Heart right ventricle (tissue), 16 donors: ENCODE measurements at regions not wholly inside any gene's neighbourhood (a gene's known extent, or its start where the extent isn't known, plus 50 kb on each side); places are given as distances from the start of the nearest gene placed in this dataset.

ENCODE experiments used
- ATAC-seq, 8 donors: fragments of 200-7000 bp; cut with Tn5 transposase; one replicate each; pipeline ENCODE4 v1.9.1; 2020; ENCODE audit warnings: mild to moderate bottlenecking in 8 of 8, moderate library complexity in 8 of 8, moderate number of reproducible peaks in 1 of 8
- DNase-seq, 2 donors: peaks; one replicate each; pipeline ENCODE4 v3.0.0-alpha.2; 2020
- H3K27ac ChIP-seq, 10 donors: fragments of 200-600 bp; sonication (generic) in 2 of 10; one replicate each; pipeline versions ENCODE4 v1.5.0 to v1.8.0; 2020 to 2022; ENCODE audit warnings: mild to moderate bottlenecking in 3 of 10
- H3K27me3 ChIP-seq, 7 donors: fragments of 200-600 bp; one replicate each; pipeline ENCODE4 v1.8.0; 2021 to 2022; ENCODE audit warnings: mild to moderate bottlenecking in 2 of 7
- H3K36me3 ChIP-seq, 9 donors: fragments of 200-600 bp; sonication (generic) in 1 of 9; one replicate each; pipeline versions ENCODE4 v1.5.0 to v1.8.0; 2020 to 2022; ENCODE audit warnings: mild to moderate bottlenecking in 2 of 9
- H3K4me1 ChIP-seq, 9 donors: fragments of 200-600 bp; sonication (generic) in 1 of 9; one replicate each; pipeline versions ENCODE4 v1.5.0 to v1.8.0; 2020 to 2022; ENCODE audit warnings: mild to moderate bottlenecking in 4 of 9
- H3K4me3 ChIP-seq, 10 donors: fragments of 200-600 bp; sonication (generic) in 2 of 10; one replicate each; pipeline versions ENCODE4 v1.5.0 to v1.8.0; 2020 to 2022; ENCODE audit warnings: mild to moderate bottlenecking in 7 of 10, moderate library complexity in 2 of 10
- H3K9me3 ChIP-seq, 11 donors: fragments of 200-600 bp in 10 of 11; sonication (generic) in 2 of 11; one replicate each; pipeline versions ENCODE4 v1.5.0 to v1.8.0; 2013 to 2022; ENCODE audit warnings: mild to moderate bottlenecking in 2 of 11, control low read depth in 1 of 11, moderate library complexity in 1 of 11
- WGBS, 2 donors: extraction: QIAGEN DNeasy Blood & Tissue Kit; methylation state at CpG; one replicate each; pipeline ENCODE4 v1.1.7; 2013; ENCODE audit warnings: inconsistent platforms in 1 of 2; 5-methylcytosine and 5-hydroxymethylcytosine counted together
- intact Hi-C, 10 donors: fragments of 100-400 bp; cut with DNase I; formaldehyde crosslinking; loops; one replicate each; pipeline versions ENCODE4 v1.11.1 to v1.14.2; 2022
- TF ChIP-seq, protein P1 (sequence below), 9 donors: fragments of 200-600 bp; sonication (generic) in 2 of 9; IDR thresholded peaks; one replicate each; pipeline versions ENCODE4 v1.5.0 to v1.8.0; 2021 to 2022; ENCODE audit warnings: antibody characterized with exemption in 9 of 9, mild to moderate bottlenecking in 5 of 9, moderate library complexity in 1 of 9
- donor health status: Arrhythmogenic right ventricular cardiomyopathy.
- donor health status: ischemic (EF 13 %, LVEDD 7.1; RV severe dilation, severe dysfunction).
- donor health status: healthy with polysubstance abuse.
- donor health status: DM: no; HTN: yes; CAD: no.
- donor health status: DM: no; HTN: no; CAD: no.
- donor health status: ischemic (EF 25% LVEDD 6.9; RV normal size, moderate dysfunction).
- donor health status: ischemic (EF 25% LVEDD 5.7; RV mildly dilated, moderate dysfunction).
- donor health status: healthy.
- donor health status: DM: yes; HTN: yes; CAD: no.
- donor health status: Ischemic cardiomyopathy.
- donor health status: ischemic (EF 35%, LVEDD 5.7; RV mildly dilated, moderate dysfunction).
- donor health status: nonischemic (EF 11% LVEDD 7.7; RV severe dilation, severe dysfunction).
- donor health status: DM: yes; HTN: yes; CAD: no.
- donor health status: PGD.
- donor health status: ischemic (EF 29% LVEDD 5.4; RV normal size, mild dysfunction).
- donor health status: nonischemic (EF 23%, LVEDD 6.1; RV moderate dilation, normal function).

- Histone ChIP-seq H3K9me3 (no peaks in the 10 kb centered on the region), H3K36me3 (no peaks in the 10 kb centered on the region), H3K27ac (no peak overlapping the region), H3K4me1 (no peaks in the 10 kb centered on the region), H3K27me3 (peaks cover 0 to 84% (median 56%) of the 10 kb centered on the region in 7 donors), H3K4me3 (no peak overlapping the region)
- DNase-seq, result no peak
- no peak for ATAC-seq
- WGBS, 2 donors, result 86% methylated on average over 32 of the region's 32 CpGs
- intact Hi-C loops, result no loop called here
- TF ChIP-seq, protein P1, sequence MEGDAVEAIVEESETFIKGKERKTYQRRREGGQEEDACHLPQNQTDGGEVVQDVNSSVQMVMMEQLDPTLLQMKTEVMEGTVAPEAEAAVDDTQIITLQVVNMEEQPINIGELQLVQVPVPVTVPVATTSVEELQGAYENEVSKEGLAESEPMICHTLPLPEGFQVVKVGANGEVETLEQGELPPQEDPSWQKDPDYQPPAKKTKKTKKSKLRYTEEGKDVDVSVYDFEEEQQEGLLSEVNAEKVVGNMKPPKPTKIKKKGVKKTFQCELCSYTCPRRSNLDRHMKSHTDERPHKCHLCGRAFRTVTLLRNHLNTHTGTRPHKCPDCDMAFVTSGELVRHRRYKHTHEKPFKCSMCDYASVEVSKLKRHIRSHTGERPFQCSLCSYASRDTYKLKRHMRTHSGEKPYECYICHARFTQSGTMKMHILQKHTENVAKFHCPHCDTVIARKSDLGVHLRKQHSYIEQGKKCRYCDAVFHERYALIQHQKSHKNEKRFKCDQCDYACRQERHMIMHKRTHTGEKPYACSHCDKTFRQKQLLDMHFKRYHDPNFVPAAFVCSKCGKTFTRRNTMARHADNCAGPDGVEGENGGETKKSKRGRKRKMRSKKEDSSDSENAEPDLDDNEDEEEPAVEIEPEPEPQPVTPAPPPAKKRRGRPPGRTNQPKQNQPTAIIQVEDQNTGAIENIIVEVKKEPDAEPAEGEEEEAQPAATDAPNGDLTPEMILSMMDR (IDR thresholded peaks at IDR 0.05), result no peak
Measured at GRCh38 chr17:79530361-79531105, 80.3 kb downstream of the RBFOX3 start.

- Histone ChIP-seq H3K4me3 (no peak overlapping the region), H3K27me3 (peaks cover 0 to 91% (median 64%) of the 10 kb centered on the region in 7 donors), H3K27ac (no peak overlapping the region), H3K9me3 (no peaks in the 10 kb centered on the region), H3K4me1 (no peaks in the 10 kb centered on the region), H3K36me3 (no peaks in the 10 kb centered on the region)
- intact Hi-C loops, result no loop called here
- 56 to 64% methylated on average over 11 of the region's 11 CpGs for WGBS, 2 donors
- no peak for ATAC-seq
- TF ChIP-seq, protein P1 (IDR thresholded peaks at IDR 0.05), result no peak
- no peak for DNase-seq
Measured at GRCh38 chr17:79529661-79530081, 81.2 kb downstream of the RBFOX3 start.

DNA sequence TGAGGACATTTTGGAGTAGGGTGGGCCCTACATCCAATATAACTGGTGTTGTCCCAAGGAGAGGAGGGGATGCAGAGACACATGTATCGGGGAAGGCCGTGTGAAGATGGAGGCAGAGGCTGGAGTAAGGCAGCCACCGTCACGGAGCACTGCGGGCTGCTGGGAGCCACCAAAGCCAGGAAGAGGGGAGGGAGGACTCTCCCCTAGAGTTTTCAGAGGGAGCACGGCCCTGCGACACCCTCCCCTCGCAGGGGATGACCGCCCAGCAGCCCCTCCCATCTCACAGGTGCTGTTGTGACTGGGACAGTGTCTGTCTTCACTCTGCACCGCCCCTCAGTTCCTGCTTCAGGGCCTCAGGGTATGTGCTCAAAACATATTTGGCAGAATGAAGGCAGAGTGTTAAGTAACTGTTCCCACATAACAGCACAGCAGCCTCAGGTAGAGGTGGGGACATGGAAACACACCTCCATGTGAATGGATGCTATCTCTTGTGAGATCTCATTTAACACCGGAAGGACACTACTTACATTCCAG is 82.2 kb downstream of the RBFOX3 start:
- Histone ChIP-seq H3K27me3 (peaks cover 0 to 94% (median 73%) of the 10 kb centered on the region in 7 donors), H3K27ac (no peak overlapping the region), H3K4me1 (no peaks in the 10 kb centered on the region), H3K4me3 (no peak overlapping the region), H3K9me3 (no peaks in the 10 kb centered on the region), H3K36me3 (no peaks in the 10 kb centered on the region)
- no peak for DNase-seq
- no peak for ATAC-seq
- TF ChIP-seq, protein P1 (IDR thresholded peaks at IDR 0.05), result no peak
- 74 to 77% methylated on average over 11 of the region's 11 CpGs for WGBS, 2 donors
- intact Hi-C loops, result no loop called here

GRCh38 chr17:79527306-79527705 is 83.5 kb downstream of the RBFOX3 start:
- peaks cover 0 to 92% (median 75%) of the 10 kb centered on the region in 7 donors for H3K27me3 ChIP-seq
- TF ChIP-seq, protein P1 (IDR thresholded peaks at IDR 0.05), result no peak
- DNase-seq (no peak), ATAC-seq (no peak)
- 69 to 77% methylated on average over 9 of the region's 9 CpGs for WGBS, 2 donors
- no peaks in the 10 kb centered on the region for H3K4me1 ChIP-seq
- intact Hi-C loops, result no loop called here
- no peaks in the 10 kb centered on the region for H3K36me3 ChIP-seq
- no peak overlapping the region for H3K27ac ChIP-seq
- H3K9me3 ChIP-seq, result no peaks in the 10 kb centered on the region
- H3K4me3 ChIP-seq, result no peak overlapping the region
